DMS153 treated with DMSO at 0.1 percent for 48 hours (cell line): ENCODE measurements at regions not wholly inside any gene's neighbourhood (a gene's known extent, or its start where the extent isn't known, plus 50 kb on each side); places are given as distances from the start of the nearest gene placed in this dataset.

Experiments
- DNase-seq: peaks from one replicate; lab custom pipeline; 2025; ENCODE audit not compliant: unreplicated experiment; lab: John Stamatoyannopoulos, UW

DNA sequence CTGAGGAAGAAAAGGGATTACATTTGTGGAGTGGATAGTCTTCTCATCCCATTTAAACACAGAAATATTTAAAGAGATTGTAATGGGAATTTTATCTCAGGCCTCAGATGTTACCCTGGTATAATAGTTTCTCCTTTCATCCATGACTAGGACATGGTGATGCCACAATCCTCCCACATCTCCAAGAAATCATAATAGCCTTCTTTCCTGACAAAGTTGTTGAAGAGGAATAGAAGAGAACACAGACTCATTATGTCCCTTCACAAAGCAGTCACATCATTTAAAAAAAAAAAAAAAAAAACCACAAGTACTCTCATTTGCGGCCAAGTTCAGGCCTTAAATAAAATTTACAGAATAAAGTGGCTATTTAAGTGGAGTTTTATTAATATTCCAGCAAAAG is 359.6 kb downstream of the DEPDC1B start:
- no peak for DNase-seq

DNA sequence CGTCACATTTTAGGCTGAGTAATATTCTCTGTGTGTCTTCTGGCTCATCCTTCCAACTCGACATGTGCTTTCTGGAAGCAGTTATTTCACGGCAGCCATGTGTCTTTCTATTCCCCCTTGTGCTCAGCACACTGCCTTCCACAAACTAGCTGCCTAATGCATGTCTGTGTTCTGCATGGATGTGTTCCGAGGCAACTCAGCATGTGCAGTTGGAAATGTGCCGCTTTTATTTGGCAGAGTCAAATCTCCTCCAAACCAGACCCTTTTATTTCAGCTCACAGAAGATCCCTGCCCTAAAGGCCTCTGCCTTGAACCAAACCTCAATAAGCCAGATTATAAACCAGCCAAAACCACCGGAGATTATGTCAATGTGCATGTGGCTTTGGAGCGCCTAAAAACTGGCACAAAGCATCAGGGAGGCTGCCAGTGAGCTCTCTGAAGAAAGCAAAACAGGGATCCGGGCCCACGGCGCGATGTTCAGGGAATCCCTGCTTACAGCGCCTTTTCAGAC is 360.2 kb downstream of the DEPDC1B start:
- no peak for DNase-seq

DNA sequence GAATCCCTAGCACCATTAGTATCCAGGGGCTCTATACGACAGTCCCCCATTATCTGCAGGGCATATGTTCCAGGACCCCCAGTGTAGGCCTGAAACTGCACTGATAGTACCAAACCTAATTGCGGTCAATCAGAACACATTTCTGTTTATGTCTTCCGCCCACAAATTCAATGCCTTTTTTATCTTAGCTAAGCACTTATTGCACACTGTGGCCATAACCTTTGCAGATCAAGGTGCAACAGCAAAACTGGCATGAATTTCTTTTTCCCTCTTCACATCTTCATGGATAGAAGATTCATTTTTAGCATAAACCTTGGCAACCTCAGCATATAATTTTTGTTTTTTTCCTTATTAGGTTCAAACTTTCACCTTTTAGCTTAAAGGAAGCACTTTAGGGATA is 361.1 kb downstream of the DEPDC1B start:
- DNase-seq = no peak

DNA sequence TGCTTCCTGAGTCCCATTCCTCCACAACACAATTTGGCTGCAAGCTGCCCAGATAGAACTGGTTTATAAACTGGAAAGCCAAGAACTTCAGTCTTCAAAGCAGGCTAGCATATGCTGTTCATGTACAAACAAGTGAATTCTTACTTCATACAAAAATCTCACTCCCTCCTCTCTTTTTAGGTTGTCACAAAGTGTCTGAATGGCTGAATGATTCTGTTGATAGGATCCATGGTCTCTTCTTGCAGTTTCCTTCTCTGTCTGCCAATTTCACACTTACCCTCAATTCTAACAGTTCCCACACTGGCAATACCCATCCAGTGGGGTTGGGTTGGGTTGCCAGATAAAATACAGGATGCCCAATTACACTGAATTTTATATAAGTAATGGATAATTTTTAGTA is 363.5 kb downstream of the DEPDC1B start:
- DNase-seq = no peak

DNA sequence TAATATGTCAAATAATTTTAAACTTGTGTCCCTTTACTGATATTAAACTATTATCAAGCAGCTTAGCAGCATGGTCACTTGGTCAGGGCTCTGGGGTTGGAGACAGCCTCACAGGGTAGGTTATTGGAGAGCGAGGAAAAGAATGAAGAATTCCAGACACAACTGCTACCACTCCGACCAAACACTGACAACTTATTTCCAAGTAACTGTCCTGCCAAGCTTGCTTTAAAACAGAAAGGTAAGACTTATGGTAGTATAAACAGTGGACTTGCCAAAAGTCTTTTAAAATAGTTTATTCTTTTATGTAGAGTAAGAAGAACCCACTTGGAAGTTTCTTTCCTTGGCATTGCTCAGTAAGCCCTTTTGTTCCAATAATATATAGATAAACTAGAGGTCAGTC is 364.1 kb downstream of the DEPDC1B start:
- no peak for DNase-seq

DNA sequence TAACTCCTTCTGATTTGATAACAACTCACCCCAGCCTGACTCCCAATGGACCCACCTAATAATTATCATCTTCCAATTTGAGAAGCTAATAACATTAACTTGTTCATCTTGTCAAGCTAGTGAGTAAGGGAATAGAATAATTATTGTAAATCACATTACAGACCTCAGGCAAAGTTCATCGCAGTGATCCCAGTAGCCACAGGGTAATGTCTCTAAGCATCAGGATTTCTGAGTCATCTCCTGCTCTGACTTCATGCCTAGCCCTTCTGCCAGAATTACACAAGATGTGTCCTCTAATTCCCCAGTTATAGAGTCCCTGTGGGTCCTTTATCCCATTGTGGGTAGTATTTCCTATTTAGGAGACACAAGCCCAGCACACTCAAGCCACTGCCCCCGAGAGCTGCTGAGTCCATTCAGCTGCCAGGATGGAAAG is 365.7 kb downstream of the DEPDC1B start:
- no peak for DNase-seq

DNA sequence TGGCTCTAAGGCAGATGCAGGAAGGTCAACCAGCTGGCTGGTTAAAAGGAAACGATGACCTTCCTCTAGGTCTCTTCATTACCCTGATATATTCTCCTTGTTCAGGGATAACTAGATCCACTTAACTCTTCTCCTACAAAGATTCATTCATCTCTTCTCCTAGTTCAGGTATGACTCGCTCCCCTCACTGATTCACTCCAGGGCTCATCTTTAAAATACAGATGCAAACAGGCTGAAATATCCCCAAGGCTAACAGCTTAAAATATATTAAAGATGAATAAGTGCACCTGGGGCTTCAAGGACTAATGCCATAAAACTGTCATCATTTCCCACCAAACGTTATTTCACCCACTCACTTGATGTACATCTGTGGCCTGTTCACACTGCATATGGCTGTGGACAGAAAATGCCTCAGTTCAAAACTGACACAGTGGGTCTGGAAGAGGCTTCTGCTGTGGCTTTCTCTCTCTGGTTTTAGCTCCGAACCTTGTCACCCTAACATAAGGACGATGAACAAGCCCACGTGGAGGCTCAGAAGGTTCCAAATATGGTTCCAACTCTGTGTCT is 366.9 kb downstream of the DEPDC1B start:
- DNase-seq = no peak

DNA sequence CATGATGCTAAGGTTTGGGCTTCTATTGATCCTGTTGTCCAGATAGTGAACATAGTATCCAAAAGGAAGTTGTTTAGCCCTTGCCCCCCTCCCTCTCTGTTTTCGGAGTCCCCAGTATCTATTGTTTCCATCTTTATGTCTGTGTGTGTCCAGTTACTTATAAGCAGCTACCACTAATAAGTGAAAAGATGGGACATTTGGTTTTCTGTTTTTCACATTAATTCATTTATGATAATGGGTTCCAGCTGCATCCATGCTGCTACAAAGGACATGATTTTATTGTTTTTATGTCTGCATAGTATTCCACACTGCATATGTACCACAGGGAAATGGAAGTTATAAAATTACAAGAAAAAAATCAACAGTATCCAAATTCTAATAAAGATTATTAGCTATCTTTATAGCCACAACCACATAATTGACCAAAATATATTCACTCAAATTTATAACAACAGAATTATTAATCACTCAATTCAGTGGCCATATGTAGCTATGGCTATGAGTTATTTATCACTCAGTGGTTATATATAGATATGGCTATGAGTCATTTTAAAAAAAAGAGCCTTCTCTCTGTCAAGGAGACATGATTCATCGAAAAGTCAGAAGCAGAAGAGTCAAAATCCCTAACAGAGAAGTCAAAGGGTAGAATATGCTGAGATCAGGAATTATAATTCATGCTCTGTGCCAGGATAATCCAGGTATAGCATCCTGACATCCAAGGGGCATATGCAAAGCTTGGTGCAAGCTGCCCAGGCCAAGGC is 367.5 kb downstream of the DEPDC1B start:
- no peak for DNase-seq

DNA sequence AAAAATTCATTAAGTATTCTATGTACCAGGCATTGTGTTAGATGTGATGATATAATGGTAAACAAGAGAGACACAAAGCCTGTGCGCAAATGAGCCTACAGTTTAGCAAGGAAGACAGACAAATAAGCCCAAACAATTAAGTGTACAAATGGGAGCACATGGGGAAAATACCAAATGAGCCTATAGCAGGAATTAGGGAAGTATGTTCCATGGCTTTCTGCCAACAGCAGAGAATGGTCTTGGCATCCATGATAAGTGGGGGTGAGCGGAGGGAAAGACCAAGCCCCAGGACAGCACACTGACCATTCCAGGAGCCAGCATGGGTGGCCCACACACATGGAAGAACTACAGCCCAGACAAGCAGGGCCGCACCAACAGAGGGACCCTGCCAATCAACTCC is 369.7 kb downstream of the DEPDC1B start:
- no peak for DNase-seq

DNA sequence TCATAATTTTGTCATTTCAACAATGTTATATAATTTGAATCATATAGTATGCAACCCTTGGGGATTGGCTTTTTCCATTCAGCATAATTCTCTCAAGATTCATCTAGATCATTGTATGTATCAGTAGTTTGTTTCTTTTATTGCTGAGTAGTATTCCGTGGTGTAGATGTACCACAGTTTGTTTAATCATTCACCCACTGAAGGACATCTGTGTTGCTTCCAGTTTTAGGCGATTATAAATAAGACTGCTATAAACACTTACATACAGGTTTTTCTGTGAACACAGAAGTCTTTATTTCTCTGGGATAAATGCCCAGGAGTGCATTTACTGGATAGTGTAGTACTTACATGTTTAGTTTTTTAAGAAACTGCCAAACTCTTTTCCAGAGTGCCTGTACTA is 374.1 kb downstream of the DEPDC1B start:
- DNase-seq = no peak

DNA sequence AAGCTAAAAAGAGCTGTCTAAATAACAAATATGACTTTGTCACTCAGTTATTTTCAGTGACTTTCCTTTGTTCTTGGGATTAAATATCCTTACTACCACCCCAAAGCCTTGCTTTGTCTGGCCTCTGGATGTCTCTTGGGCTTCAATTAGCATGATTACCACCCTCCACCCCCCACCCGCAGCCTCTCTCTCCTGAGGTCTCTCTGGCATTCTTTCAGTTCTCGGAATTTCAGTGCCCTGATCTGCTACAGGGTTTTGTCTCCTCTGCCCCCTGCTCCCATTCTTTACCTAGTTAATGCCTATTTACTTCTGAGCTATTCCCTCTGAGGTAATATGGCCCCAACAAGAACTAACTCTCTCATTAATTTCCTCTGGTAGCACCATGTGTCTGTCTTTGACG is 376.4 kb downstream of the DEPDC1B start:
- DNase-seq = no peak

DNA sequence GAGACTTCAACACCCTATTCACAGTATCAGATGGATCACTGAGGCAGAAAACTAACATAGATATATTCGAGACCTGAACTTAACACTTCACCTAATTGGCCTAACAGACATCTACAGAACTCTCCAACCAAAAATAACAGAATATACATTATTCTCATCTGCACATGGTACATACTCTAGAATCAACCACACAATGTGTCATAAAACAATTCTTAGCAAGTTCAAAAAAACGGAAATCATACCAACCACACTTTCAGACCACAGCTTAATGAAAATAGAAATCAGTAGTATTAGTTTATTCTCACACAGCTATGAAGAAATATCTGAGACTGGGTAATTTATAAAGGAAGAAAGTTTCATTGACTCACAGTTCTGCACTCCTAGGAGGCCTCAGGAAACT is 387.9 kb downstream of the DEPDC1B start:
- no peak for DNase-seq

DNA sequence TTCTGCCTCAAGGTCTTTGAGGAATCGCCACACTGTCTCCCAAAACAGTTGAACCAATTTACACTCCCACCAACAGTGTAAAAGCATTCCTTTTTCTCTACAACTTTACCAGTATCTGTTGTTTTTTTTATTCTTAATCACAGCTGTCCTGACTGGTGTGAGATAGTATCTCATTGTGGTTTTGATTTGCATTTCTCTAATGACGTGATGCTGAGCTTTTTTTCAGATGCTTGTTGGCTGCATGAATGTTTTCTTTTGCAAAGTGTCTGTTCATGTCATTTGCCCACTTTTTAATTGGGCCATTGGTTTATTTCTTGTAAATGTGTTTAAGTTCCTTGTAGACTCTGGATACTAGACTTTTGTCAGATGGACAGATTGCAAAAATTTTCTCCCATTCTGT is 400.0 kb downstream of the DEPDC1B start:
- DNase-seq = no peak

DNA sequence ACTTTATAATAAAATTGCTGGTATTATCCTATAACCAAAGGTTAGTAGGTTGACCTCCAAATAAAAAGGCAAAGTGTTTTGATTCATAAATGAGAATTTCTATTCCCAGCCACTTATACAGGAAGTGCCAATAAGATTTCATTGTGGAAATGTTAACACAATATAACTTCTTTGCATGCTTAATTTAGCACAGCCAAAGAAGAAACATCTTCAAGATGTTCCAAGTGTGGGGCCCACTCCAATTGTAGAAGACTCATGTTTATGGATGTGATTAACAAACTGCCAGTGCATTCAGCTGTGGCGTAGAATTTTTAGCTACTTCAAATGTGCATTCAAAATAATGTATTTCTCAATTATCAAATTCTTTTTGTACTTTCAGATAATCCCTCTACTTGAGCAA is 402.3 kb downstream of the DEPDC1B start:
- DNase-seq = no peak

DNA sequence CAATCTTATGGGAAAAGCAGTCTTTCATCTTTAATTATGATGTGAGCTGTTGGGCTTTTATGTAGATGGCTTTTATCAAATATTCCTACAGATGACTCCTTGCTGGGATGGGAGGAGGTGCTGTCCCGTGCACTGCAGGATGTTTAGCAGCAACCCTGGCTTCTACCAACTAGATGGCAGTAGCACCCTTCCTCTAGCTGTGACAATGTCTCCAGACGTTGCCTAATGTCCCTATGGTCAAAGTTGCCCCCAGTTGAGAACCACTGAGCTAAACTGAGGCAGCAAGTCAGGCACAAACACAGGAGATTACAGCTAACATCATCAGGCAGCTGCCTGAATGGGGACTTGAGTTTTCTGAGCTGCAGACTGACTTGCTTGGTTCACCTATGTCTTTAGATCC is 401.9 kb upstream of the PDE4D start:
- no peak for DNase-seq

DNA sequence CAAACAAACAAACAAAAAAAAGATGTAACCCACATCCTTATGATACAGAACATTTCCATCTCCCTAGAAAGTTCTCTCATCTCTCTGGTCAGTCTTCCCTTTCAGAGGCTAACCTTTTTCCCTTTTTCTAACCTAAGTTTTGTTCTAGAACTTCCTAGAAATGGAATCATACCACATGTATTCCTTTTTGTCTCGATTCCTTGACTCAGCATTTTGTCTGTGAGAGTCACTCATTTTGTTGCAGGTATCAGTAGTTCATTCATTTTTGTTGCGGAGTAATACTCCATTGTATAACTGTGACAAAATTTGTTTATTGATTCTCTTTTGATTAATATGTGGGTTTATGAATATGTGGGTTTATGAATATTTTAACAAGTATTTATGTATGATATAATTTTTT is 400.0 kb upstream of the PDE4D start:
- no peak for DNase-seq

DNA sequence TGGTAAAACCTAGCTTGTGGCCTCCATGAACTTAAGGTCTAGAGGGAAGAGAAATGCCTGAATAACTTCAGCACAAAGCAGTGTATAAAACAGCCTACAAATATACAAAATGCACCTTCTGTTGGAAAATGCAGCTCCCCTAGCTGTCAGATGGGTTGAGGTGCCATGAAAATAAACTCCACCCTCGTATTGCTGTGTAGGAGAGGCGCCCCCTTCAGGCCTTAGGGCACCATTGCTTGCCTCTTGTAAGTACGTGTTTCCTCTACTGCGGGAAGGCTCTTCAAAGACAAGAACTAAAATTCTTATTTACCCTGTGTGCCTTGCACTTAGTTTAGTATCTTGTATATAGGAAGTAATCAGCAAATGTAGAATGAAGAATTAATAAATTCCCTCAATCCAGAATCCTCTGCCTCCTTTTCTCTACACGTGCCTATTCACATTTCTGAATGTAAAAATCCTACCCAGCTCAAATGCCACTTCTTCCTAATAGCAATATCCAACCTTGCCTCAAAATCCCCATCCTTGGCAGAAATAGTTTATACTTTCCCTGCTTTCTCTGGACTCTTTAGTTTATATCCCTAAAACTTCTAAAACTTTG is 393.7 kb upstream of the PDE4D start:
- peak; percentile 3 for DNase-seq

DNA sequence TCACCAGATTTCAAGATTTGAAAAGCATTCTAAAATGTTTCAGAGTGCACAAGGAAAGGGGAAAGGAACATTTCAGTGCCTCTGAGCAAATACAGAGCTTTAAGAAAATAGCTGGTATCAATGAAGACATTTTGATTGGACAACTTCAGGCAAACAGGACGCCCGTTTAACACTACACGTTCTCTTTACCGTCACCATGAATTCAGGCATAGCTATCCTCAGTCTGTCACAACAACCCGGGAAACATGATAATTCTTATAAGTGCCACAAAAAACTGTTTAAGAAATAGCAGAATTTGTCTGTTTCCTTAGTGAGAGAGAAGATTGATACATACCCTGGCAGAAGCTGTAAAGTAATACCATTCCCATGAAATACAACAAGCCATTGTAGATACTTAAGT is 392.4 kb upstream of the PDE4D start:
- no peak for DNase-seq

DNA sequence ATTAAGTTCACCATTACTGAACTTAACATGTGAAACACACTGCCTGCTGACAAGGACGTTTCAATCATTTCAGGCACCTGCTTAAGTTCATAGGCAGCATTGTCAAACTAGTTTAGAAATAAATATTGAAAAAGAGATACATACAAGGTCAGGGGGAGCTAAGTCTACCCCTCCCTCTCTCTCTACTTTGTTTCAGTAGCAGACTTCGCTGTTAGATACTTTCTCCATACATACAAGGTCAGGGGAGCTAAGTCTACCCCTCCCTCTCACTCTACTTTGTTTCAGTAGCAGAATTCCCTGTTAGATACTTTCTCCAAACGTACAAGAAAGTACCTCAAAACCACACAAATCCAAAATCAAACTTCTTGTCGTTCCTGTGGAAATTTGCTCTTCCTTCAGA is 387.4 kb upstream of the PDE4D start:
- DNase-seq = no peak

DNA sequence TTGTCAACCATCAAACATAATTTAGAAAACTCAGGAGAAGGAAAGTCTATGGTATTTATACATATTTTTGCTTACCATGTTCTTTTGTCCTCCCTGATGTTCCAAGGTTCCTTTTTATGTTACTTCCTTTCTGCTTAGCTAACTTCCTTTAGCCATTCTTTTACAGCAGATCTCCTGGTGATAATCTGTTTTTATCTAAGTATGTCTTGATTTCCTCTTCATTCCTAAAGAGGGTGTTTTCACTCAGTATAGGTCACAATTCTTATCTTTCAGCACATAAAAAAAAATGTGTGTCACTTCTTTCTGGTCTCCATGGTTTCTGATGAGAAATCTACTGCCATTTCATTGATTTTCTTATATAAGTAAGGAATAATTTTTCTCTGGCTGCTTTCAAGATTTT is 384.4 kb upstream of the PDE4D start:
- no peak for DNase-seq

DNA sequence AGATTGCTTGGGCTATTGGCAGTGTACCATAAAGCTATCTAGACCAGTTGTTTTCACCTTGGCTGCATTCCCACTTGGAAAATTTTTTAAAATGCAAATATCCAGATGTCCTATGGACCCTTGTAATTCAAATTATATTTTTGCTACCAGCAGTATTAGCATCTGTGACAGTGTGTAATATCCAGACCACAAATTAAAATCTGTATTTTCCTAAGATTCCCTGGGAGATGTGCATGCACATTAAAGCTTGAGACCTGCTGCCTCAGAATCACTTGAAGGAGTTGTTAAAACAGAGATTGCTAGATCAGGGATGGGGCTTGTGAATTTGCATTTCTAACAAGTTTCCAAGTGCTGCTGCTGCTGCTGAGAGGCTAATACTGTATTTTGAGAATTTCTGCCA is 381.2 kb upstream of the PDE4D start:
- no peak for DNase-seq

DNA sequence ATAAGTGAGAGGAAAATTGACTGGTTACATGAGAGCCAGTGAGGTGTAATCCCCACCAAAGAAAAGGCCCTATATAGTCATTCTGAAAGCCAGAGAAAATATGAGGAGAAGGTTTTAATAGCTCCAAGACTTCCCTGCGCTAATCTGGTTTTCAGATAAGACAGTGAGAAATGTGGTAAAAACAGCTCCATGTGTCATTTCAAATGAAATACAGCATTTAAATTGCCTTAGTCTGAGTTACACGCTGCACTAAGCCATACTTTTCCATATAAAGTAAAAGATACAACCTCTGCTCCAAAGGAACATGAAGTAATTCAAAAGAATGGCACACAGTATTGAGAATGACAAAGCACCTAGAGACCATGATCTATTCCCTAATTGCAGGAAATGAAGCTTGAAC is 378.0 kb upstream of the PDE4D start:
- DNase-seq = no peak

DNA sequence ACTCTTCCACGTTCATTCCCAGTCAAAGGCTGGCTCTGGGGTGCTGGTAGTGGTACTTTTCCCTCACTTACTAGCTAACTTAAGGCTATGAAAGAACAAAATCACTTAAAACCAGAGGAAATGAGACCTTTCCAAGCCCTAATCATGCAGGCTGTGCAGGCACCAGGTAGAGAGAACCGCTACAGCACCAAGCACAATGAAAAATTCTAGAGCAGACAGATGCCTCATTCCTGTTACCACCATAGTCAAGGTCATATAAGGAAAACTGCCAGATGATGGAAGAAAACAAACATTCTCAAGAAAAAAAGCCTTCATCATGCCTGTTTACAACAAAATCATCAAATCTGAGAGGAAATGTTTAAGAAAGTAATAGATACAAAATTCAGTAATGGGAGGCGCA is 374.4 kb upstream of the PDE4D start:
- no peak for DNase-seq
